Uterus (tissue), 2 donors: ENCODE measurements at regions not wholly inside any gene's neighbourhood (a gene's known extent, or its start where the extent isn't known, plus 50 kb on each side); places are given as distances from the start of the nearest gene placed in this dataset.

Source experiments
- CTCF ChIP-seq, 4 experiments: fragments of 200-600 bp in 2 of 4; fragments of 450-650 bp in 2 of 4; sonication (generic) in 2 of 4; IDR thresholded peaks; one replicate each; pipeline ENCODE4 v1.5.1; 2016 to 2019; ENCODE audit warnings: antibody characterized with exemption in 4 of 4, mild to moderate bottlenecking in 2 of 4, moderate library complexity in 1 of 4
- POLR2A ChIP-seq, 2 donors: fragments of 450-650 bp; IDR thresholded peaks; one replicate each; pipeline ENCODE4 v1.6.1; 2016; ENCODE audit warnings: antibody characterized with exemption in 2 of 2, mild to moderate bottlenecking in 1 of 2, moderate library complexity in 1 of 2

- TF ChIP-seq POLR2A (IDR thresholded peaks at IDR 0.05) (no peak), CTCF (IDR thresholded peaks at IDR 0.05) (no peak)
These were observed 465.0 kb downstream of the DMRTA1 start for GRCh38 chr9:22911632-22912031.
